ENCODE measurements at regions not wholly inside any gene's neighbourhood (a gene's known extent, or its start where the extent isn't known, plus 50 kb on each side); places are given as distances from the start of the nearest gene placed in this dataset.

DNA sequence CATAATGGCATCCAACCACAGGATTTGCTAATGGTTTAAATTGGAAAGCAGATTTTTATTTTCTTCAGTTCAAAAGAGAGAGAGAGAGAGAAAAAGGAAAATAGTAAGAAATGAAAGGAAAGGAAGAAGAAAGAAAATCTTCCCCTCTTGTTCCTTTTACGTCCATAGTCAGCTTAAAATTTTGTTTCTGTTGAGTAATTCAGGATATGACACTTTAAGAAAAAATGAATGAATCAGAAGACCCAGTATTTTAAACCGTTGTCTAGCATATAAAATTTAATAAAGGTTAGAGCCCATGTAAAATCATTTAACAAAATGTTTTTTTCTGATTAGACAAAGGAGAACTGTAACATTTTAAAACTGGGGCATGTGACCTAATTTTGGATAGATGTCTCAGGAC, 391.8 kb upstream of the EPHA5 start:
- Histone ChIP-seq H3K4me3 (no peak overlapping the region), H3K4me1 (no peaks in the 10 kb centered on the region), H3K9ac (ENCODE audit: low read depth in 2 of 2, low read length in 2 of 2) (no peak overlapping the region), H3K9me3 (no peaks in the 10 kb centered on the region), H3K36me3 (no peaks in the 10 kb centered on the region), H3K27ac (no peak overlapping the region), H3K27me3 (no peaks in the 10 kb centered on the region)
- intact Hi-C loops (cut with DNase I) = no loop called here
- TF ChIP-seq, protein P1, sequence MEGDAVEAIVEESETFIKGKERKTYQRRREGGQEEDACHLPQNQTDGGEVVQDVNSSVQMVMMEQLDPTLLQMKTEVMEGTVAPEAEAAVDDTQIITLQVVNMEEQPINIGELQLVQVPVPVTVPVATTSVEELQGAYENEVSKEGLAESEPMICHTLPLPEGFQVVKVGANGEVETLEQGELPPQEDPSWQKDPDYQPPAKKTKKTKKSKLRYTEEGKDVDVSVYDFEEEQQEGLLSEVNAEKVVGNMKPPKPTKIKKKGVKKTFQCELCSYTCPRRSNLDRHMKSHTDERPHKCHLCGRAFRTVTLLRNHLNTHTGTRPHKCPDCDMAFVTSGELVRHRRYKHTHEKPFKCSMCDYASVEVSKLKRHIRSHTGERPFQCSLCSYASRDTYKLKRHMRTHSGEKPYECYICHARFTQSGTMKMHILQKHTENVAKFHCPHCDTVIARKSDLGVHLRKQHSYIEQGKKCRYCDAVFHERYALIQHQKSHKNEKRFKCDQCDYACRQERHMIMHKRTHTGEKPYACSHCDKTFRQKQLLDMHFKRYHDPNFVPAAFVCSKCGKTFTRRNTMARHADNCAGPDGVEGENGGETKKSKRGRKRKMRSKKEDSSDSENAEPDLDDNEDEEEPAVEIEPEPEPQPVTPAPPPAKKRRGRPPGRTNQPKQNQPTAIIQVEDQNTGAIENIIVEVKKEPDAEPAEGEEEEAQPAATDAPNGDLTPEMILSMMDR (IDR thresholded peaks at IDR 0.05) = no peak
- no peak for DNase-seq

DNA sequence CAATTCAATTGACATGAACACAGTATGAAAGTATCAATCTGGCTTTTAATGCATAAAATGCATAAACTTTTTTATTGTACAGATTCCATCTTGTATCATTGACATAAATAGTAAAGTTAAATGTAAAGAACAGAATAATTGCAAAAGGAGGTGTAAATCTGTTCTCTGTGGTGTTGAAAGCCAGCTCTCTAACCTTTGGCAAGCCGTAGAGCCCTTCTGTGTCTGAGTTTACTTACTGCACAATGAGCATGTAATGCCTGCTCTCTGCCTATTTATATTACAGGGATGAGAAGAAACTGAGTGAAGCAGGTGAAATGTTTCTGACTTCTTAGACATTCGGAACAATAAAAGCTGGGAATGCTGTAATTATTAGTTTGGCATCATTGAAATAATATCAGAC, 389.3 kb upstream of the EPHA5 start:
- DNase-seq = no peak
- no peak overlapping the region for H3K4me3 ChIP-seq
- H3K27ac ChIP-seq = no peak overlapping the region
- H3K9ac ChIP-seq (ENCODE audit: low read depth in 2 of 2, low read length in 2 of 2) = no peak overlapping the region
- H3K4me1 ChIP-seq = no peaks in the 10 kb centered on the region
- no peaks in the 10 kb centered on the region for H3K27me3 ChIP-seq
- no peaks in the 10 kb centered on the region for H3K9me3 ChIP-seq
- TF ChIP-seq, protein P1 (IDR thresholded peaks at IDR 0.05) = no peak
- intact Hi-C loops (cut with DNase I) = no loop called here
- H3K36me3 ChIP-seq = no peaks in the 10 kb centered on the region

DNA sequence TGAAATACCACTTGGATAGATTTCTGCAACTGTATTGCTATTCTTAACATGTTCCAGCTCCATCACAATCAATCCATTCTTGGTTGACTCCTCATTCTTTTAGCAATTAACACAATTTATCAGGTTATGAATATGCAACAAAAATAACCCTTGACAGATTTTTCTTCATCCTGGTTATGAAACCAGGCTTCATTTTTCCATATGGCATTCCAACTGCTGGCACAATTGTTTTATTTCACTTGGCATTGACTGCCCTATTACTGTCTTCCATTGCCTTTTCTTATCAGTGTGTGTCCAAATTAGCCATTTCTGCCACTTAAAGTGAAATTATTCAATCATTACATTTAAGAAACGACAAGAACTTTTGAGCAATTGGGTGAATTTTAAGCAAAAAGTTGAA, 388.8 kb upstream of the EPHA5 start:
- Histone ChIP-seq H3K27me3 (no peaks in the 10 kb centered on the region), H3K4me3 (no peak overlapping the region), H3K4me1 (no peaks in the 10 kb centered on the region), H3K36me3 (no peaks in the 10 kb centered on the region), H3K9ac (ENCODE audit: low read depth in 2 of 2, low read length in 2 of 2) (no peak overlapping the region), H3K27ac (no peak overlapping the region), H3K9me3 (no peaks in the 10 kb centered on the region)
- DNase-seq = no peak
- TF ChIP-seq, protein P1 (IDR thresholded peaks at IDR 0.05) = no peak
- intact Hi-C loops (cut with DNase I) = no loop called here

DNA sequence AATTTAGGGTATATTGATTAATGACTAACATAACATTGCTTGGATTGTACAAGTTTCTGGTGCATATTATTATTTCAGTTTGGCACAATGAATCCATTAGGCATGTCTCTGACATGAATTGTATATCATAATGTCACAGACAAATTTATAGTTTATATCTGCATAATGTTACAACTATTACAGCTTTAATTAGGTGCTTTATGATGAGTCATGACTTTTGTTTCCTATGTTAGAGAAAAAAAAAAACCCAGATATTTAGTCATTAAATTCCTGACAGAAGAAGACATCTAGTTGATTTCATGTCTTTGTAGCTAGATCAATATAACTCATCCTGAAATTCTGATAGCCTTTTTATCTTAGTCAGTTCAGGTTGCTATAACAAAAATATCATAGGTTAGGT, 385.7 kb upstream of the EPHA5 start:
- no peaks in the 10 kb centered on the region for H3K4me1 ChIP-seq
- intact Hi-C loops (cut with DNase I) = no loop called here
- DNase-seq = no peak
- H3K4me3 ChIP-seq = no peak overlapping the region
- H3K27ac ChIP-seq = no peak overlapping the region
- no peaks in the 10 kb centered on the region for H3K9me3 ChIP-seq
- TF ChIP-seq, protein P1 (IDR thresholded peaks at IDR 0.05) = no peak
- H3K36me3 ChIP-seq = no peaks in the 10 kb centered on the region
- no peaks in the 10 kb centered on the region for H3K27me3 ChIP-seq
- H3K9ac ChIP-seq (ENCODE audit: low read depth in 2 of 2, low read length in 2 of 2) = no peak overlapping the region

DNA sequence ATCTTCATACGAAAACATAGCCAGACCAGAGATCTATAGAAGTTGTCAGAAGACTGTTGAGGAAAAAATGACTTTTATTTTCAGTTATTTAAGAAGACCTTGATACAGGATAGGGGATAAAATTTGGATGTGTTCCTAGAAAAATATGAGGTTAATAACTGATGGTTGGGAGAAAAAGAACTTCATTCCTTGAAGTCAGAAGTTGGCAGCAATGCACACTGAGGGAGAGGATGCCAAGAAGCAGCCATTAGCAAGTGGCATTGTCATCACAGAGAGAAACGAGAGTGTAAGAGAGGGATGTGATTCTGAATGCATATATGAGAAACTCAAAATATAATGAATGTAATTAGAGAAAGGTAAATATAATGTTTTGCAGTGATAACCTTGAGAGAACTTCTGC, 382.1 kb upstream of the EPHA5 start:
- TF ChIP-seq, protein P1 (IDR thresholded peaks at IDR 0.05) = no peak
- H3K9ac ChIP-seq (ENCODE audit: low read depth in 2 of 2, low read length in 2 of 2) = no peak overlapping the region
- DNase-seq = no peak
- no peaks in the 10 kb centered on the region for H3K4me1 ChIP-seq
- no peaks in the 10 kb centered on the region for H3K36me3 ChIP-seq
- intact Hi-C loops (cut with DNase I) = no loop called here
- H3K9me3 ChIP-seq = no peaks in the 10 kb centered on the region
- no peak overlapping the region for H3K4me3 ChIP-seq
- H3K27me3 ChIP-seq = no peaks in the 10 kb centered on the region
- no peak overlapping the region for H3K27ac ChIP-seq

DNA sequence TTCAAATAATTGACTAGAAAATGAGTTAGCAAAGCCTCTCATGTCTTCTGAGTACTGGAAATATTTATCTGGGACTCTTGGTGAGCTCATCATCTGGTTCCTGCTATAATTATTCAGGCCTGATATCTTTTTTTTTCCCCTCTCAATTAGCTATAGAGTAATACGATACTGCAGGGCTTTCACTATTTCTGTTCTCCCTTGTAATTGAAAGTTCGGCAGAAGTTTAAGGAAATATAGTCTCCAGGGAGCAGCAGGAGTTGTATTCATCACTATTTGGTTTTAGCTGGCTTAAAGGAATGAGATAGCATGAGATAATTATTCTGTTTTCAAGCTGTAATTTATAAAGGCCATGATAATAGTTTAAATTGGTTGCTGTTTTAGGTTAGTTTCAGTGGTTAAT, 378.6 kb upstream of the EPHA5 start:
- Histone ChIP-seq H3K27ac (no peak overlapping the region), H3K9ac (ENCODE audit: low read depth in 2 of 2, low read length in 2 of 2) (no peak overlapping the region), H3K27me3 (no peaks in the 10 kb centered on the region), H3K36me3 (no peaks in the 10 kb centered on the region), H3K4me3 (no peak overlapping the region), H3K4me1 (no peaks in the 10 kb centered on the region), H3K9me3 (no peaks in the 10 kb centered on the region)
- TF ChIP-seq, protein P1 (IDR thresholded peaks at IDR 0.05) = no peak
- intact Hi-C loops (cut with DNase I) = no loop called here
- no peak for DNase-seq

Measured in colonic mucosa (tissue), 4 donors.